SK-N-DZ (cell line): ENCODE measurements at regions not wholly inside any gene's neighbourhood (a gene's known extent, or its start where the extent isn't known, plus 50 kb on each side); places are given as distances from the start of the nearest gene placed in this dataset.
A peak's percentile ranks its signal among the peaks of the same experiment; 100 is the strongest.

Experiments
- DNase-seq: peaks from one replicate; pipeline ENCODE4 v3.0.0-alpha.2; 2015; ENCODE audit warnings: low spot score

DNA sequence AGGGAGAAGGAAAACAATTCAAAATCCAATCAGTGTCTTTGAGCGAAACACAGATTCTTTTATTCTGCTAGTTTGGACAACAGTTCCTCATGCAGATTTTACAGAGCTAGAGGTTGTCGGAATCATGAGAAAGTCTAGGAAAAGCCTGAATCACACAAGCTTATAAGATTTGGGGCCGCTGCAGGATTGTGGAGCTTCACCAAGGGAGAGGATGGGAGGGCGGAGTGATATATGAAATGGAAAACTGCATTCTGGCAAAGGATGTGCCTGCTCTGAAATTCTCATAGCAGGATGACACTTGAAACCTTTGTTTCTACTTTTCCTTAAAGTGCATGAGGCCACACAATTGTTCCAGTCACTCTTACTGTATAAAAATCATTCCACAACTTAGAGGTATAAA, 134.3 kb downstream of the OR2K2 start:
- no peak for DNase-seq

DNA sequence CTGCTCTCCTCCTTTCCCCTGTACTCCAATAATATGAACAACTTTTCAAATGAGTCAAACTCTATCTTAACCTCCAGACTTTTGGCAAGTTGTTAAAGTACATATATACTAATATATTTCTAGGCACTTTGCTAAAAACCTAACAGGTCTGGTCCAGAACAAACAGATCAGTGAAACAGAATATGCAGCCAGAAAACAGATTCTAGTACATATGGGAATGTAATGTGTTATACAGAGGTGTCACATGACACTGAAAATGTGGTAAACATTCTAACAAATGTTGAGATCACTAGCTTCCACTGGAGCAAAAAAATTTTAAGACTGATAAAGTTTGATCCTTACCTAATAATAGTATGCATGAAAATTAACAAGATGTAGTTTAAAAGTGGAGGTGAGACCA, 136.9 kb downstream of the OR2K2 start:
- DNase-seq: no peak

DNA sequence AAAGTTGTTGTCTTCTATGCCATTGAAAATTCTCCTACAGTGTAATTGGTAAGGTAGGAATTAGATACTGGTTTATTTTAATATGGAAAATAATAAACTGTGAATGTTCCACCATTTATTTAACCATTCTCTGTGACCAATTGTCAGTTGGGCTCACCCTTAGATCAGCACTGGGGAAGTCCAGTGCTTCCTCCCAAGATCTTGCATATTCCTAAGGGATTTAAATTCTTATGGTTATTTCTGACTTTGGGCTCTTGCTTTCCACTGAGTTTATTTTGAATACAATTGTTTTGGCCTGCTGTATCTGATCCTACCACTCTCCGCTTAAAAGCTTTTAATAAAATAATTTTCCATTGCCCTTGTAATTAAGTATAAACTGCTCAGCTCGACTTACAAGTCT, 137.4 kb downstream of the OR2K2 start:
- no peak for DNase-seq

DNA sequence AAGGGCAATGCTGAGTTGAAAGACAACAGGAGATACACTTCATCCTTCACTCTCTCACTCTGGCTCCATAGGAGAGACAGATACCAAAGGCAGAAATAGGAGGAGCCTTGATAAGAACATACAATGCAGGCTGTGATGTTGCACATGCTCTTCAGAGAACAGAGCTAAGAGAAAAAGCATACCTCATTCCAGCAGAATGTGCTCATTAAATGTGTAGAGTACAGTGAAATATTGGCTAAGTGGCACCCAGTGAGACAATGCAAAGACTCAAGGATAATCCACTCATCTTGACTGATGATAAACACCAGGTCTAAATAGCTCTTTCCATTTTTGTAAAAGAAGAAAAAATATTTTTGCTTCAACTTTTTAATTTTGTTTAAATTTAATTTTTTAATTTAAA, 139.7 kb downstream of the OR2K2 start:
- no peak for DNase-seq

DNA sequence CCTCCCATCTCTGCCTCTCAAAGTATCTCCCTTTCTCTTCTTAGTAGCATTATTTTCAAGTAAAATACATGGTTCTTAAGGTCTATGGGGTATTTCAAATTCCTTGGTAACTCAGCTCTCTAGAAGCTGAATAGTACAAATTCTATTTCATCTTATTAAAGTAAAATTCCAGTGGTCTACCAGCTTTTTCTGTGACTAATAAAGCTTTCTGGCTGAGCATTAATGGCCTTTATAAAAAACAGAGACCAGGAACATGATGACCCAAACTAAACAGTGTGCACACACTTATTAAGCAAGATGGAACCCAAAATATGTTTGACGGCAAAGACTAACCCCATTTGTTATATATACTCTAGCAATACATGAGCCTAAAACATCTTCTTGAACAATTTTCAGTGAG, 142.6 kb downstream of the OR2K2 start:
- no peak for DNase-seq

DNA sequence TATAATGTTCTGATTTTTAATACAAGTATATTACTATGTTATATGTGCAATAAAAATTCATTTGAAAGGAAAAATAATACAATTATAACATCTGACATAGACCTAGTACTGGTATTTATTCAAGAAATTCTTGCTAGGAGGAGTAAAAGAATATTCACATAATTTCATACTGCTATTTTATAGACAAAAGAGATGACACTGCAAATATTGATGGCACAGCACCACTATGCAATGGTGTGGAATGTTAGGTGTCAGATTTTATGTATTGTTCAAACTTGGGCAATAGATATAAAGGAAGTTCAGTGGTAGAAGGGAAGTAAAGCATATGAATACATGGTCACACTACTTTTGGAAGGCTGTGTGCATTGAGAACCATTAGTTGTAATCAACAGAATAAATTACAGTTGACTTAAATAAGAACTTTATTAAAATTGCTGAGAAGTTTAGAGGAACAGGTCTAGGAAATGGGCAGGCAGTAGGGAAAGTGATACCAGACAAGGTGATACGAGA, 143.9 kb downstream of the OR2K2 start:
- DNase-seq: no peak

DNA sequence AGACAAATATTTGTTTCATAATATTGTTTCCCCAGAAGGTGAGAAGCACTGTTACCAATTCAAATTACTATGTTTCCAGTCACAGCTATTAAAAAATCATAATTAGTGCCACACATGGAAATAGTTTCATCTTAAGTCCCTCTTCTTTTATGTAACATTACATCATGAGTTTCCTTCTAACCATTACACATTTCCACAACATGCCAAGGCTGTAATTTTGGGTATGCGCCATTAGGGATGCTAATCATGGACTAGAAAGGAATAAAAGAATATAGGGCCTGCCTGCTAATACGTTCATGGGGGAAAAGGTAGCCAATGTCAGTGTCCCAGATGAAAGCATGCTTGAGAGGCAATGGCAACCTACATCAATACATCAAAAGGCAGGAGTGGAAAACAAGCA, 142.5 kb upstream of the LPAR1 start:
- DNase-seq: no peak

DNA sequence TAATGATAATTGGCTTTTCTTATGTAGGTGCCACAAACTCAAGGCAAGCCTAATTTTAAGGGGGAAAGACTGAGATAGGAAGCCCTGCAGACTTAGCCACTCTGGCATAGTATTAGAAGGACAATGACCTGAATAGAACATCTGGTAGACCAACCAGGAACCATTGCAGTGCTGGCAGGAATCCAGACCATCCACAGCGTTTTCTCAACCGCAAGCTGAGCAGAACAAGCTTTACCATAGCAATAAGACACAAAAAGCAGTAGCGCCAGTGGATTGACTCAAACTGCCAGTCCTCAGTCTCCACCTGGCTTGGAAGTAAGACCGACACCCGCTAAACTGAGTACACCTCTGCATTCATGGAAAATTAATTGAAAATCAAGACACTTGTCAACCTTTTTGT, 141.3 kb upstream of the LPAR1 start:
- no peak for DNase-seq

DNA sequence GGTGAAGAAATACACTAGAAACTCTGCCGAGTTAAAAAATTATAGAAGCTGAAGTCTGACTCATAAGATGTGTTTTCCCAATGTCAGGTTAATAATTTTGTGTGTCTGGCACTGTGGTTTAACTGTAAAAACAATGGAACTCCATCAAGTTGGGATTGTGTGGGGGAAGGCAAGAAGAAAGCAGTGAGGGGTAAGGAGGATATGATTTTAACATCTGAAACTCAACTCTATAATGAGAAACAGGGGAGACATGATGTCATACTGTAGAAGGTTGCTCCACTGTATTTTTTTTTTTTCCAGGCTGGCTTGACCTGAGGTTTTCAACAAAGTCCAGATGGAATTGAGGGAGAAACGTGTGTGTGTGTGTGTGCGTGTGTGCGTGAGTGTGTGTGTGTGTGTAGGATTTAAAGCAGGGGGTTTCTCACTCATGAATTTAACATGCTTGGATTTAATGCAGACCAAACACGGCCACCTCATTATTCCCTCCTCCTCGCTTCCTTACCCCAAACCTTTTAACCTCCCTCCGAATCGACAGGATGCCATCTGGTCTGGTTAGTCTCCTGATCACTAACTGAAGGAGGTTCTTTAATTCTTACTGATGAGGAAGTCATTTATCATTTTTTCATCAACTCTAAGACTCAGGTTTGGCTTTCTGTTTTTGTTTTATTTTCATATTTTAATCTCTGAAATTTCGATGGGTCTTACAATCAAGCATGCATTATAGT, 140.2 kb upstream of the LPAR1 start:
- peak; percentile 21 for DNase-seq

DNA sequence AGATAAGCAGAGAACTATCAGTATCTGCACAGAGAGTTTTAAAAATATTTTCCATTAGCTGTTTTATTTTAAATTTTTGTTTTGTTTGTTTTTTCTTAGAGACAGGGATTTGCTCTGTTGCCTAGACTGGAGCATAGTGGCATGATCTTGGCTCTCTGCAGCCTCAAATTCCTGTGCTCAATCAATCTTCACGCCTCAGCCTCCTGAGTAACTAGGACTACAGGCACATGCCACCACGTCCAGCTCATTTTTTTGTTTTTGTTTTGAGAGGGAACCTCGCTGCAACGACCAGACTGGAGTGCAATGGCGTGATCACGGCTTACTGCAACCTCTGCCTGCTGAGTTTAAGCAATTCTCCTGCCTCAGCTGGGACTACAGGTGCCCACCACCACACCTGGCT, 138.2 kb upstream of the LPAR1 start:
- DNase-seq: no peak

DNA sequence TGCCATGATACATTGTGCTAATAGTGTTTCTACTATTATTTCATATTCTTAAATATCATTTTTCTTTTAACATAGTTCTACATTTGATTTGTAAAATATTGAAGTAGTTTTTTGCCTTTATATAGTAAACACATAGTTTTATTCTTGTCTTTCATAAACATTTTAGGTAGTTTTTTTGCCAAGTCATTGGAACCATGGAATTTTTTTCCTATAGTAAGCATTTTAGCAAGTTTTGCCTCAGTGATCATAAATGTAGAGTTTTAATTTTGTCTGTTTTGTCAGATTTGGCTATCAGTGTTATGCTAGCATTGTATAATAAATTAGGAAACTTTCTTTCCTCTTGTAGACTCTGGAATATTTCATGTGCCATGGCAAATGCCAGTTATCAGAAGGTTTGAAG, 137.1 kb upstream of the LPAR1 start:
- DNase-seq: no peak

DNA sequence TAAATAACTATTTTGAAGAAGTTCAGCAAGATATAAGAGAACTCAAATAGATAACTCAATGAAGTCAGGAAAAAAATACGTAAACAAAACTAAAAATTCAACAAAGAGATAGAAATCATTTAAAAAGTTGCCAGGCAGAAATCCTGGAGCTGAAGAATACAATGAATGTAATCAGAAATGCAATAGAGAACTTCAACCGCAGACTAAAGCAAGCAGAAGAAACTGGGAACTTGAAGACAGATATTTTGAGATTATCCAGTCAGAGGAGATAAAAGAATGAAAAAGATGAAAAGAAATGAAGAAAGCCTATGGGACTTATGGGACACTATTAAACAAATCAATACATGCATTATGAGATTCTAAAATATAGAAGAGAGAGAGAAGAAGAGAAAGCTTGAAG, 129.1 kb upstream of the LPAR1 start:
- no peak for DNase-seq

DNA sequence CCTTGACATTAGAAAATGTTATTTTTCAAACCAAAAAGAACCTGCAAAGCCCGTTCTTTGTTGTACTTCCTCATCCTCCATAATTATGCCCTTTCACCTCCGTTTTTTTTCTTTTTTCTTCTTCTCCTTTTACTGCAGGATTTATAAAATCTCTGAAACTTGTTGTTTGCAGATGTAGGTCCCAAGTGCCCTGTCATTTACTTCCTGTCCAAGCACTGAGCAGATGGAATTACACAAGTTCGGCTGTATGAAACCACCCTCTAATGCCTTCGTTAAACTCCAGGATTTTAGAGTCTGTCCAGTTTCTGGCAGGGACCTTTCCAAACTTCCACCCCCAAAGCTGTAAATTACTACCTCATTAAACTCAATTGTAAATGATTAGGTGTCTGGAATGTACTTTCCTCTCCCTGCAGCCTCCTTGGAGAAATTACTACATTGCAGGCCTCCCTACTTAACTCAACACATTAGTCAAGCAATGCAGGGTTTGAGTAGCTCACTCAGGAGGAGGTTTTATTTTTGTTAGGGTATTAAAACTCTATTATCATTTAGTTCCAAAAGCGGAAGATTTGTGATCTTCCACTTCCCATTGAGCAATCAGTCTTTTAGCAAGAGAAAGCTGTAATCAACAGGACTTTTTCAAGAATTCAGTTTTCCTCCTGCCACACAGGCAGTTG, 125.6 kb upstream of the LPAR1 start:
- no peak for DNase-seq

DNA sequence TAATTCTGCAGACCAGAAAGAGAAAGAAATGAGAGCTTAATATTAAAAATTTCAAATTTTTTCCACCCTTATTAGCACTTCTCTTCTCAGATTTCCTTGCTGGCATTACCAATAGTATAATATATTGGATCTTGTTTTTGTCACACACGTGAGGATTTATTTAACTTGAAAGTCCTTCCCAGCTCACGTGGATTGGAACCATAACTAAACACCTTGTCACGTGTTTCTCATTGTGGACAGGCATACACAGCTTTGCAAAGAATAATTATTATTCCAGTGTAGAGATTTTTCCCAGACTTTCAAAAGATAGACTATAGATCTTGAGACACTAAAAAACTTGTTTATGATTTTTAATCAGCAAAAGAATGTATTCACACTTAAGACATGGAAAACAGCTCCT, 123.8 kb upstream of the LPAR1 start:
- DNase-seq: no peak

DNA sequence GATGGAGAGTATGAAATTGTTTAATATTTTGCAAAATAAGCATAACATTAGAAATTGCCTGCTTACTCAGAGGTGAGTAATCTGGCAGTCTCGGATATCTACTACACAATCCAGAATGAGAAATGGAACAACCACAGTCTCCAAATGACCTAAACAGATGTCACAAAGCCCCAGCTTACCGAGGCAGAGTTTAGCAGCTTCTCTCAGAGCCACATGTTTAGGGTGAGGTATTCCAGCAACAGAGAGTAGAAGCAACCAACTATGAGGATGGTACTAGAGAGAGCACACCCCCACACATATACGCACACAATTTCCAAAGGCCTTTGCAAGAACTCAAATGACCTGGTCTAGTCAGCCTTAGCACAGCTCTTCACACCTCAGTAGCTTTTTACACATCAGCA, 122.7 kb upstream of the LPAR1 start:
- no peak for DNase-seq

DNA sequence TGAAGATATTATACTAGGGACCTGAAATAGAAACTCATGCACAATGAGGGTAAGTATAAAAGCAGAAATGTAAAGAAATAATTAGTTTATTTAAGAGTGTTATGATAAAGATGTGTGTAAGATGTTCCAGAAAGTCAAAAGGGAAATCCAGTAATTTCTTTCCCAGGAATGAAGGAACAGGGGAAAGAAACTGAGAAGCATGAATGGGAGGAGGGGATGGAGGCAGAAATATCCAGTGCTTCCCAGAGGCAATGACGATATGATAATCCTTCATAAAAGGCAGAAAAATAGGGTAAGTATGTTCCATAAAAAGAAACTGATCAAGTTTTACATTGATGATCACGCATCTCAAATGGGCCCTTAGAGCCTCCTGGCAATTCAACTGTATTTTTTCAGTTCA, 120.7 kb upstream of the LPAR1 start:
- DNase-seq: no peak

DNA sequence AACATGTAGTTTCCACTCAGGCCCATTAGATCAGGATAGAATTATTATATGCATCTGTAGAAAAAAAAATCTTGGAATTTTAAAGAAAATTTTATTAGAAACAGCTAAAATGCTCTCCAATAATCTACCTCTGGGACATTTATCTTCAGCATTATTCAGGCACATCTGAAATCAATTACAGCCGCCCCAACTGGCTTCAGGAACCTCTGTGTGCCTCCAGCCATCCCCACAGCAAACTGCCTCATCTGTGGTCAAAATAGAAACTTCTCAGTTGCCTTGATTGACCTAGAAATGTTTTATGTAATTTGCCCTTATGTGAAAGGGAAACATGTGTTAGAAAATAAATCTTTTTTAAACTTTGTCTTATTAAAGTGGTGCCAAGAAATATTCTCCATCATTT, 120.1 kb upstream of the LPAR1 start:
- peak; percentile 13 for DNase-seq

DNA sequence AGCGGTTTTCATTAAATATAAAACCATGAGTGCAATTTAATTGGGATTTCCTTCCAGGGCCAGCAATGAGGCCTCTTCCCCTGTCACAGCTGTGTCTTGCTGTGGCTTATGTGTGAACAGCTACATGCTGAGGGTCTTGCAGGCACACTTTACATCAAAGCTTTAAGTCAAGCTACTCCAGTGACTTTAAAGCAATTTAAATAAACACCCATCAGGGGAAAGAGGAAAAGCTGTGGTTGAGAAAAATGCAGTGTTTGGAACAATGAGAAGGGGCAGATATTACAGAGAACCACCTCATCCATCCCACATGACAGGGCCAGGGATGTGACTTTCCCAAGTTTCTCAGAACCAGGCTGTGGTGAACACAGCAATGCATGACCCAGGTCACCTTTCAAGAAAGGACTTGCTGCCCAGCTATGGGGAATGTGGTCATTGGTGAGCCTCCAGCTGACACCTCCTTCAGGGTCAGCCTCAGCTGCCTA, 115.9 kb upstream of the LPAR1 start:
- no peak for DNase-seq

DNA sequence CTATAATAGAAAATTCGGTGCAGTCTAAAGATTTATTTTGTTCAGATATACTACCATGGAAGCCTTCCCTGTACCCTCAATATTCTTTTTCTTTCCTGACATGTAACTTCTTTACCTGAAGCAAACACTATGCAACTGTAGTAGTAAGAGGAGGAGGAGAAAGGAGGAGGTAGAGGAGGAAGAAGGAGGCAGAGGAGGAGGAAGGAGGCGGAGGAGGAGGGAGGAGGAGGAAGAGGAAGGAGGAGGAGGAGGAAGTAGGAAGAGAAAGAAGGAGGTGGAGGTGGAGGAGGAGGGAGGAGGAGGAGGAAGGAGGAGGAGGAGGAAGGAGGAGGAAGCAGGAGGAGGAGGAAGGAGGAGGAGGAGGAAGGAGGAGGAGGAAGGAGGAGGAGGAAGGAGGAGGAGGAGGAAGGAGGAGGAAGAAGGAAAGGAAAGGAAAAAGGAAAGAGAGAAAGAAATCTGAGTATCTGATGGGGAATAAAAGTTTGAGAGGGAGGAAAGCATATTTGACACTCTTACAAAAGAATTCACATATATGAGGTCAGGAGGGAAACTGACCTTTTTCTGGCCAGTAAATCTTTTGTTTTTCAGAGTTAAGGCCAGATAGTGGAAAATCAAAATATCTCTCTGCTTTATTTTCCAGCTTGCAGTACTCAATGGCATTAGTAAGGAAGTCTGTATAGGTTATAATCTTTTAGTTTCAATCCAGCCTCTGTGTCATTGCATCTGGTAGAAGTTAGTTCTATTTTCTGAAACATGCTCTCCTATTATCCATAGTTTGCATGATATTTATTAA, 114.5 kb upstream of the LPAR1 start:
- DNase-seq: no peak

DNA sequence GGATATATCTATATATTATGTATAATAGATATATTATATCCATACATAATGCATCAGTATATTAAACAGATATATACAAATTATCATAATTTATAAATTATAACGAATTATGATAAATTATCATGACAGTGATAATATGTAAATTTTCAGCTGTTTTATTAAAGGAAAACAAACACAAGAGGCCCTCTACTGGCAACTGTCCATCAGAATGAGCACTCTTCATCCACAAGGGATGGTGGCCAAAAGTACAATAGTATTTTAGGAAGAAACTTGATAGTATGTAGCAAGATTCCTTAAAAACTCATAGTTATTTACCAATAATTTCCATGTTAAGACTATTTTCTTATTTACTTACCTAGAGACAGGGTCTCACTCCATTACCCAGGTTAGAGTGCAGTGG, 113.3 kb upstream of the LPAR1 start:
- DNase-seq: no peak

DNA sequence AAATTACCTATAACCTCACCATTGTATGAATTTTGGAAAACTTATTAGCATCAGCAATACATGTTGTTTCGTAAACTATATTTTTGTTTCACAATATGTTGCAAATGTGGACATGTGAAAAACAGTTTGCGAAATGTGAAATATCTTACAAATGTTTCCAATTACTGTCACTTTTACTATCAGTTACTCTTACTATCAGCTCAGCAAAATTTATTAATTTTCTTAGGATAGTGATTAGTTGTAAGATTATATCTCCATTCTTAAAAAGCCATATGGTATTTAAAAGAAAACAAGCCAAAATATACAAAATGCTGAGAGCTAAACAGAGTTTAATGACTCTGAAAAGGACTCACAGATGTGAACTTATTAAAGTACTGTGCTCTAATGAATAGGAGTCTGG, 111.9 kb upstream of the LPAR1 start:
- no peak for DNase-seq

DNA sequence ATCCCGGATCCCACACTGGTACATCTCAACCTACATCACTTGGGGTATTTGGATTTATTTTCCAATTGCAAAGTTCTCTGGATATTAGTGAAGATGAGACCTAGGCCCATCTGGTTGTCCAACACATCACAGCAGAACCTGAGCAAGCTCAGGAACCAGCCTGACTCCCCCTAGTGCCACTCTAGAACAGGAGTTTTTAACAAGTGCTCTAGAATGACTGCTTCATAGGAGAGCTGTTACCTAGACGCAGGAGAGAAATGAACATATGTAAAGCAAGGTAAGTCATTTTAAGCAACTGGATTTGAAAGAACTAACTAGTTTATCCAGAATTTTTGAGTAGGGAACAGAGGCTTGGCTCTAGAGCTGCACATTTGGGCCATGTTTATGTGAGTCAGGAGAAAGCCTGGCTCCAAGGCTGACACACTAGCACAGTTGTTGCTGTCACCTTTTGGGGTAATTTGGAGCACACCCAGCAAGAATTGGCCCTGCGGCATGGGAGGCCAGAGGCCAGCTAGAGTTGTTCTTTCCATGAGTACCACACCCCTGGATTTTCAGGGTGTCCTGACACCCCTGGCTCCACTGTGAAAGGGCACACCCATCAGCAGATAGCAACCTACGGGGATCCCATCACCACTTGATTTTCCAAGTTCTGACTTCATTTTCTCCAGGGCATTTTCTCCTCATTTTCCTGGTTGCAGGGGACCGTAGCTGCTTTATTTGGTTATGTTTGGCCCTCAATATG, 110.9 kb upstream of the LPAR1 start:
- DNase-seq: no peak
